ENCODE measurements at regions not wholly inside any gene's neighbourhood (a gene's known extent, or its start where the extent isn't known, plus 50 kb on each side); places are given as distances from the start of the nearest gene placed in this dataset.
A peak's percentile ranks its signal among the peaks of the same experiment; 100 is the strongest.
"Not testable (repeated sequence)": the region's sequence is repeated elsewhere in the genome, so short reads cannot be mapped to it uniquely, and the experiment has no call there.

DNA sequence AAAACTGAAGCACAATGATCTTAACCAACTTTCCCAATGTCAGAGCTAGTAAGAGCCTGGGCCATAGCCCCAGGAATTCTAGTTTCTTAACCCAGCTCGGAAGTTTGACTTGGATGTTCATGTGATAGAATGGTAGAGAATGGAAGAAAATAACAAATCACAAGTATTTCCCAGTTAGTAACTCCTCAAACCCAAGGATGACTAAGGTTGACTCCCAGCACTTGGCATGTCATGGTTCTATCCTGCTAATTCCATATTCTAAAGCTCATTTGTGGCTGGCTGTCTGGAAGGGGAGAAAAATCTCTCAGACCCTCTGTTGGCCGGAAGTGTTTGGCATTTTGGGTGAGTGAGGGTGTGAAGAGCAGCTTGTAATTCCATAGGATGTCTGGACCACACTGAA is 248.7 kb downstream of the RFPL4B start:
- no peaks in the 10 kb centered on the region for H3K27me3 ChIP-seq (ENCODE audit: low read length)
- no peak for DNase-seq
- no peaks in the 10 kb centered on the region for H3K79me2 ChIP-seq (ENCODE audit: low read length)
- no peaks in the 10 kb centered on the region for H3K9me2 ChIP-seq (replicated peaks; ENCODE audit: insufficient read depth, low read length)
- H4K20me1 ChIP-seq (ENCODE audit: insufficient read depth, low read depth, low read length), result no peaks in the 10 kb centered on the region
- no peak overlapping the region for H3K27ac ChIP-seq (ENCODE audit: low read length)
- H2AFZ ChIP-seq (ENCODE audit: low read length), result no peak overlapping the region
- H3K36me3 ChIP-seq (ENCODE audit: insufficient read depth, low read length), result no peaks in the 10 kb centered on the region
- H3K9me3 ChIP-seq (ENCODE audit: low read length), result no peaks in the 10 kb centered on the region
- no peaks in the 10 kb centered on the region for H3K4me1 ChIP-seq (ENCODE audit: low read length)
- H3K4me3 ChIP-seq (ENCODE audit: low read length), result no peak overlapping the region
- no peak overlapping the region for H3K9ac ChIP-seq (ENCODE audit: low read length)
- no peak overlapping the region for H3K4me2 ChIP-seq (ENCODE audit: low read depth, low read length, poor library complexity, severe bottlenecking)

DNA sequence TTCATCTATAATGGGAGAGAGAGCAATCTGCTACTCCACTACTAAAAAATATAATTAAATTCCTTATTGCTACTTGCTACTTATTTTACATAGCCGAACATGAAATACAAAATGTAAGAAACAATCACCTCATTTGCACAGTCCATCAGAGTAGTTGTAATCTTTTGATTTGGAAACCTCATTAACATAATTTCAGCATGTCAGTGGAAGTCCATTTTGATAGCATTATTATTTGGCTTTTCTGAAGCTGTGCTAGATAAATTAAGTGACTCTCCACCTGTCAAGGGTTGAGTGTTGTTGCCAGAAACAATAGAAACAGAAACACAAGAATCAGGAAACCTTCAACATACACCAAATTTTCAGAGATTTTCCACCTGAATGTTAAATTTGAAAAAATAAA is 250.0 kb downstream of the RFPL4B start:
- Histone ChIP-seq H3K9me3 (ENCODE audit: low read length) (no peaks in the 10 kb centered on the region), H3K79me2 (ENCODE audit: low read length) (no peaks in the 10 kb centered on the region), H3K4me3 (ENCODE audit: low read length) (no peak overlapping the region), H3K27me3 (ENCODE audit: low read length) (no peaks in the 10 kb centered on the region), H3K4me1 (ENCODE audit: low read length) (no peaks in the 10 kb centered on the region), H3K9me2 (replicated peaks; ENCODE audit: insufficient read depth, low read length) (no peaks in the 10 kb centered on the region), H2AFZ (ENCODE audit: low read length) (no peak overlapping the region), H3K9ac (ENCODE audit: low read length) (no peak overlapping the region), H3K27ac (ENCODE audit: low read length) (no peak overlapping the region), H3K4me2 (ENCODE audit: low read depth, low read length, poor library complexity, severe bottlenecking) (no peak overlapping the region), H3K36me3 (ENCODE audit: insufficient read depth, low read length) (no peaks in the 10 kb centered on the region), H4K20me1 (ENCODE audit: insufficient read depth, low read depth, low read length) (no peaks in the 10 kb centered on the region)
- DNase-seq, result no peak

DNA sequence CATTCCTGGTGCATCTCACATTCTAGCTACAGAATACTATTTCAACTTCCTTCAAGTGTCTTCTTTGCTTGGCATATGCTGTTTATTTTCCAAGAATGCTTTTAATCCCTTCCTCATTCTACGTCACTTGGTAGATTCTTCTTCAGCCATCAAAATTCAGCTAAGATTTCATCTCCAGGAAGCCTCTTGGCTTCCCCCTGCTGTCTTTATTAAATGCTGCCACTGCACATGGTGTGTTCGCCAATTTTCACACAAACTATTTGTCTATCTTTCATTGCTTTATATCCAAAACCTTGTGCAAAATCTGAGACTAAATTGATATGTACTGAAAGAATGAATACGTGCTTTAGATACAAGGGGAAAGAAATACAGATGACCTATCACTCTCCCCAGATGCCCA is 253.0 kb downstream of the RFPL4B start:
- Histone ChIP-seq H2AFZ (ENCODE audit: low read length) (no peak overlapping the region), H4K20me1 (ENCODE audit: insufficient read depth, low read depth, low read length) (no peaks in the 10 kb centered on the region), H3K27me3 (ENCODE audit: low read length) (no peaks in the 10 kb centered on the region), H3K9me2 (replicated peaks; ENCODE audit: insufficient read depth, low read length) (no peaks in the 10 kb centered on the region), H3K36me3 (ENCODE audit: insufficient read depth, low read length) (no peaks in the 10 kb centered on the region), H3K79me2 (ENCODE audit: low read length) (no peaks in the 10 kb centered on the region), H3K27ac (ENCODE audit: low read length) (no peak overlapping the region), H3K4me2 (ENCODE audit: low read depth, low read length, poor library complexity, severe bottlenecking) (no peak overlapping the region), H3K4me3 (ENCODE audit: low read length) (no peak overlapping the region), H3K9ac (ENCODE audit: low read length) (no peak overlapping the region), H3K9me3 (ENCODE audit: low read length) (no peaks in the 10 kb centered on the region), H3K4me1 (ENCODE audit: low read length) (no peaks in the 10 kb centered on the region)
- DNase-seq, result no peak

DNA sequence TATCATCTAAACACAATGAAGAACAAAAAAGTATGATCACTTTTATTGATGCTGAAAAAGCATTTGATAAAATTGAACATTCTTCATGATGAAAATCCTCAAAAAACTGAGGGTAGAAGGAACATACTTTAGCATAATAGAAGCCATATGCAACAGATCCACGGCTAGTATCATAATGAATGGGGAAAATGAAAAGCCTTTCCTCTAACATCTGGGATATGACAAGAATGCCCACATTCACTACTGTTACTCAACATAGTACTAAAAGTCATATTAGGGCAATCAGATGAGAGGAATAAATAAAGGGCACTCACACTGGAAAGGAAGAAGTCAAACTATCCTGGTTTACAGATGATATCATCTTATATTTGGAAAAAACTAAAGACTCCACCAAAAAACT is 256.6 kb downstream of the RFPL4B start:
- Histone ChIP-seq H2AFZ (ENCODE audit: low read length) (no peak overlapping the region), H3K27ac (ENCODE audit: low read length) (no peak overlapping the region), H3K9me2 (replicated peaks; ENCODE audit: insufficient read depth, low read length) (no peaks in the 10 kb centered on the region), H3K9me3 (ENCODE audit: low read length) (no peaks in the 10 kb centered on the region), H3K36me3 (ENCODE audit: insufficient read depth, low read length) (no peaks in the 10 kb centered on the region), H3K4me2 (ENCODE audit: low read depth, low read length, poor library complexity, severe bottlenecking) (no peak overlapping the region), H3K4me3 (ENCODE audit: low read length) (no peak overlapping the region), H4K20me1 (ENCODE audit: insufficient read depth, low read depth, low read length) (no peaks in the 10 kb centered on the region), H3K79me2 (ENCODE audit: low read length) (no peaks in the 10 kb centered on the region), H3K4me1 (ENCODE audit: low read length) (no peaks in the 10 kb centered on the region), H3K9ac (ENCODE audit: low read length) (no peak overlapping the region), H3K27me3 (ENCODE audit: low read length) (no peaks in the 10 kb centered on the region)
- no peak for DNase-seq

DNA sequence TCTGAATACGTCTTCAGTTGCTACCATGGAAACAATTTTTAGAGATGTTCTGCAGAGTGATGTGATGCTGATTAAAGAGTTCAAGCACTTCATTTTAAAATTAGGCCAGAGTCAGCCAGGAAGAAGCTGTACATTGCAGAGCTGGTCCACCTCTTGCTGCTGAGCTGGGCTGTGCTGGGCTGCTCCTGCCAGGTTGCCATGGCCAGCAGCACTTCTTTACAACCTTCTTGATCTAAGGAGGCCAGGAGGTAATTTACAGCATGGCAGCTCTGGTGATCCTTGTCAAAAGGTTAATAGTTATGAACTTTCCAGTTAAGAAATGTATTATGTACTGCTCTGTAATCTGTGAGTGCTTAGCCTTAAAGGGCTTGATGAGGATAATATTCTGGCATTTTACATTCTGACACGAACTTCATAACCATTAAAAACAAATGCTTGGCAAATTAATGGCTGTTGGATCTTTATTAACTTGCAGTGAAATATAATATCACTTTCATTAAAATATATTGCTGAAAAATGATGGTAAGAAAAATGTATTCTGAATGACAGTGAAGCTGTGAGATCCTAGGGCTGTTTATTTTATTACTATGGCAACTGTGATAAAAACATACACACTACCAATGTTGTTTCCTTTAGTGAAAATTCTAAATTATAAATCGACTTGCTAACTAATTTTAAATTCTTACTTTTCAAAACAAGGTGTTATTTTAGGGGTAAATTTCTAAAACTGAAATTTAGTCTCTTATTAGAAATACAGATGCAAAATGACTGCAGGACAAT is 259.7 kb downstream of the RFPL4B start:
- Histone ChIP-seq H3K9me3 (ENCODE audit: low read length) (no peaks in the 10 kb centered on the region), H3K79me2 (ENCODE audit: low read length) (no peaks in the 10 kb centered on the region), H3K36me3 (ENCODE audit: insufficient read depth, low read length) (no peaks in the 10 kb centered on the region), H2AFZ (ENCODE audit: low read length) (no peak overlapping the region), H3K9ac (ENCODE audit: low read length) (no peak overlapping the region), H3K4me1 (ENCODE audit: low read length) (no peaks in the 10 kb centered on the region), H3K9me2 (replicated peaks; ENCODE audit: insufficient read depth, low read length) (no peaks in the 10 kb centered on the region), H3K4me3 (ENCODE audit: low read length) (no peak overlapping the region), H3K27me3 (ENCODE audit: low read length) (no peaks in the 10 kb centered on the region), H4K20me1 (ENCODE audit: insufficient read depth, low read depth, low read length) (no peaks in the 10 kb centered on the region), H3K27ac (ENCODE audit: low read length) (no peak overlapping the region), H3K4me2 (ENCODE audit: low read depth, low read length, poor library complexity, severe bottlenecking) (no peak overlapping the region)
- no peak for DNase-seq

DNA sequence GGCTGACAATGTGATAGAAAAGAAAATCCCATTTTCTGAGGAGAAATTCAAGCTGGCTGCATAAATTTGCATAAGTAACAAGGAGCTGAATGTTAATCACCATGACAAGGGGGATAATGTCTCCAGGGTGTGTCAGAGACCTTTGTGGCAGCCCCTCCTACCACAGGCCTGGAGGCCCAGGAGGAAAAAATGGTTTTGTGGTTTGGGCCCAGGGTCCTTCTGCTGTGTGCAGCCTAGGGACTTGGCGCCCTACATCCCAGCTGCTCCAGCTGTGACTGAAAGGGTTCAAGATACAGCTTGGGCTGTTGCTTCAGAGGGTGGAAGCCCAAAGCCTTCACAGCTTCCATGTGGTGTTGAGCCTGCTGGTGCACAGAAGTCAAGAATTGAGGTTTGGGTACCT is 261.8 kb downstream of the RFPL4B start:
- not testable (repeated sequence) for H3K27me3 ChIP-seq (ENCODE audit: low read length); H3K79me2 ChIP-seq (ENCODE audit: low read length); H3K4me3 ChIP-seq (ENCODE audit: low read length); H3K4me2 ChIP-seq (ENCODE audit: low read depth, low read length, poor library complexity, severe bottlenecking); H3K4me1 ChIP-seq (ENCODE audit: low read length); H3K9me3 ChIP-seq (ENCODE audit: low read length); H3K36me3 ChIP-seq (ENCODE audit: insufficient read depth, low read length); H4K20me1 ChIP-seq (ENCODE audit: insufficient read depth, low read depth, low read length); H2AFZ ChIP-seq (ENCODE audit: low read length); DNase-seq; H3K9me2 ChIP-seq (replicated peaks; ENCODE audit: insufficient read depth, low read length); H3K27ac ChIP-seq (ENCODE audit: low read length); H3K9ac ChIP-seq (ENCODE audit: low read length)

DNA sequence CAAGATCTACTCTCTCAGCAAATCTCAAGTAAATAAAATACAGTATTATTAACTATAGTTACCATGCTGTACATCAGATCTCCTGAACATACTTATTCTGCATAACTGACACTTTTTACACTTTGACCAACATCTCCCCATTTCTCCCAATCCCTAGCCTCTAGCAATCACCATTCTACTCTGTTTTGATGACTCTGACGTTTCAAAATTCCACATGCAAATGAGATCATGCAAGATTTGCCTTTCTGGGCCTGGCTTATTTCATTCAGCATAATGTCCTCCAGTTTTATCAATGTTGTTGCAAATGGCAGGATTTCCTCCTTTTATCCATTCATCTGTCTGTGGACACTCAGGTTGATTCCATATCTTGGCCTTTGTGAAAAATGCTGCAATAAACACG is 266.3 kb downstream of the RFPL4B start:
- no peak overlapping the region for H3K9ac ChIP-seq (ENCODE audit: low read length)
- no peak overlapping the region for H3K4me3 ChIP-seq (ENCODE audit: low read length)
- H3K4me1 ChIP-seq (ENCODE audit: low read length), result no peaks in the 10 kb centered on the region
- no peaks in the 10 kb centered on the region for H4K20me1 ChIP-seq (ENCODE audit: insufficient read depth, low read depth, low read length)
- DNase-seq, result no peak
- H3K9me2 ChIP-seq (replicated peaks; ENCODE audit: insufficient read depth, low read length), result no peaks in the 10 kb centered on the region
- no peaks in the 10 kb centered on the region for H3K36me3 ChIP-seq (ENCODE audit: insufficient read depth, low read length)
- H3K79me2 ChIP-seq (ENCODE audit: low read length), result no peaks in the 10 kb centered on the region
- H2AFZ ChIP-seq (ENCODE audit: low read length), result no peak overlapping the region
- no peaks in the 10 kb centered on the region for H3K27me3 ChIP-seq (ENCODE audit: low read length)
- H3K9me3 ChIP-seq (ENCODE audit: low read length), result no peaks in the 10 kb centered on the region
- no peak overlapping the region for H3K4me2 ChIP-seq (ENCODE audit: low read depth, low read length, poor library complexity, severe bottlenecking)
- H3K27ac ChIP-seq (ENCODE audit: low read length), result no peak overlapping the region

DNA sequence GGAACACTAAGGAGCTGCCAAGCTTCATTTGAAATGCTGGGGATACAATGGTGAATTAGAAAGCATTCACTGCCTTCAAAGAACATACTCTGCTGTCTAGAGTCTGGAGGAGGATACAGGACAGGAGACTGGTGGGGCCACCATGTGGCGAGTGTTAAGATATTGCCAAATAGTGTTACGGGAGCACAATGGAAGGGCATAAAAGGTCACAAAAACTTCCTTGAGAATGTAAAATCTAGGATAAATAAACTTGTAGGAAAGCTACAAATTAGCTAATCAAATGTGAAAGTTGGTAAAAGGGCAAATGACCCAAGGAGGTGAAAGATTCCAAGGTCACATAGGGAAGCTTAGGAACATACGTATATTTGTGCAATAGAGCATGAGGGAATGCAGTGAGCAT is 271.7 kb downstream of the RFPL4B start:
- no peak overlapping the region for H3K4me2 ChIP-seq (ENCODE audit: low read depth, low read length, poor library complexity, severe bottlenecking)
- no peaks in the 10 kb centered on the region for H3K36me3 ChIP-seq (ENCODE audit: insufficient read depth, low read length)
- H2AFZ ChIP-seq (ENCODE audit: low read length), result no peak overlapping the region
- H3K27me3 ChIP-seq (ENCODE audit: low read length), result no peaks in the 10 kb centered on the region
- no peak overlapping the region for H3K4me3 ChIP-seq (ENCODE audit: low read length)
- H3K9me2 ChIP-seq (replicated peaks; ENCODE audit: insufficient read depth, low read length), result no peaks in the 10 kb centered on the region
- H3K79me2 ChIP-seq (ENCODE audit: low read length), result no peaks in the 10 kb centered on the region
- H3K27ac ChIP-seq (ENCODE audit: low read length), result no peak overlapping the region
- H3K4me1 ChIP-seq (ENCODE audit: low read length), result no peaks in the 10 kb centered on the region
- peak; percentile 59 for DNase-seq
- no peaks in the 10 kb centered on the region for H3K9me3 ChIP-seq (ENCODE audit: low read length)
- no peaks in the 10 kb centered on the region for H4K20me1 ChIP-seq (ENCODE audit: insufficient read depth, low read depth, low read length)
- H3K9ac ChIP-seq (ENCODE audit: low read length), result no peak overlapping the region

All from Karpas-422 (cell line).